ENCODE measurements at regions not wholly inside any gene's neighbourhood (a gene's known extent, or its start where the extent isn't known, plus 50 kb on each side); places are given as distances from the start of the nearest gene placed in this dataset.

DNA sequence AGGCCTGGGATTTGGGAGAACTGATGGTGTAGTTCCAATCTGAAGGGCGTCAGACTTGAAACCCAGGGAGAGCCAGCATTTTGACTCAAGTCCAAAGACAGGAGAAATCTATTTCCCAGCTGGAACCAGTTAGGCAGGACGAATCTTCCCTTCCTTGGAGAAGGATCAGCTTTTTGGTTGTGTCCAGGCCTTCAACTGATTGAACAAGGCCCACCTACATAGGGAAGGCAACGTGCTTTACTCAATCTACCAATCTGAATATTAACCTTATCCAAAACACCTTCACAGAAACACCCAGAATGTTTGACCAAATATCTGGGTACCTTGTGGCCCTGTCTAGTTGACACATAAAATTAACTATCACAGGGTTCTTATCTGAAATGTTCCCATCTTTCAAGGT lies 221.9 kb upstream of the DLGAP1 start:
- H4K8ac ChIP-seq (ENCODE audit: low read length), result no peak overlapping the region
- H3K79me1 ChIP-seq (replicated peaks; ENCODE audit: low read length, poor library complexity, severe bottlenecking), result no peaks in the 10 kb centered on the region
- H3K23ac ChIP-seq (ENCODE audit: low read length in 2 of 2), result no peak overlapping the region
- WGBS, result 48% methylated on average over 3 of the region's 3 CpGs
- H3K4me2 ChIP-seq (ENCODE audit: low read length, poor library complexity, severe bottlenecking), result no peak overlapping the region
- no peak overlapping the region for H2AK5ac ChIP-seq (ENCODE audit: low read length, severe bottlenecking)
- no peaks in the 10 kb centered on the region for H3K27me3 ChIP-seq (ENCODE audit: control insufficient read depth in 1 of 2, insufficient read depth in 1 of 2, low read length in 2 of 2)
- H2BK12ac ChIP-seq (ENCODE audit: low read length in 2 of 2), result no peak overlapping the region
- H4K91ac ChIP-seq (ENCODE audit: low read length), result no peak overlapping the region
- H3K4me1 ChIP-seq (ENCODE audit: control insufficient read depth, insufficient read depth, low read depth, low read length), result no peaks in the 10 kb centered on the region
- H2BK120ac ChIP-seq (ENCODE audit: low read depth, low read length), result no peak overlapping the region
- DNase-seq, result no peak
- no peak overlapping the region for H3K18ac ChIP-seq (ENCODE audit: low read depth in 1 of 2, low read length in 2 of 2)
- no peak overlapping the region for H2BK5ac ChIP-seq (ENCODE audit: low read depth, low read length, poor library complexity, severe bottlenecking)
- H3K9ac ChIP-seq (ENCODE audit: low read length), result no peak overlapping the region
- H3K27ac ChIP-seq (ENCODE audit: low read length, poor library complexity, severe bottlenecking), result no peak overlapping the region
- H3K4ac ChIP-seq (ENCODE audit: low read depth in 1 of 2, low read length in 2 of 2), result no peak overlapping the region
- no peak overlapping the region for H2AFZ ChIP-seq (ENCODE audit: low read depth, low read length)
- peaks cover 17% of the 10 kb centered on the region for H3K9me3 ChIP-seq (ENCODE audit: control insufficient read depth, low read length)
- H3K36me3 ChIP-seq (ENCODE audit: control insufficient read depth in 1 of 2, insufficient read depth in 2 of 2, low read depth in 1 of 2, low read length in 2 of 2), result no peaks in the 10 kb centered on the region
- H3K14ac ChIP-seq (ENCODE audit: low read length in 2 of 2), result no peak overlapping the region
- H3K4me3 ChIP-seq (ENCODE audit: insufficient read depth in 1 of 2, low read depth in 1 of 2, low read length in 2 of 2), result no peak overlapping the region
- no peak overlapping the region for H2BK15ac ChIP-seq (ENCODE audit: low read depth, poor library complexity, severe bottlenecking)

DNA sequence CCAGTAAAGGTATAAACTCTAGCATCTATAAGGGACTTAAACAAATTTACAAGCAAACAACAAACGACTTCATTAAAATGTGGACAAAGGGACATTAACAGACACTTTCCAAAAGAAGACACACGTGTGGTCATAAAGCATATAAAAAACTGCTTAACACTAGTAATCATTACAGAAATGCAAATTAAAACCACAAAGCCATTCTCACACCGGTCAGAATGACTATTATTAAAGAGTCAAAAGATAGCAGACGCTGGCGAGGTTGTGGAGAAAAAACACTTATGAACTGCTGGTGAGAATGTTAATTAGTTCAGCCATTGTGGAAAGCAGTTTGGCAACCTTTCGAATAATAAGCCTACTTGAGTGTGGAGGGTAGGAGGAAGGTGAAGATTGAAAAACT lies 217.1 kb upstream of the DLGAP1 start:
- H3K18ac ChIP-seq (ENCODE audit: low read depth in 1 of 2, low read length in 2 of 2), result no peak overlapping the region
- 70% methylated on average over 6 of the region's 6 CpGs for WGBS
- H3K9ac ChIP-seq (ENCODE audit: low read length), result no peak overlapping the region
- H3K4me2 ChIP-seq (ENCODE audit: low read length, poor library complexity, severe bottlenecking), result no peak overlapping the region
- H3K27me3 ChIP-seq (ENCODE audit: control insufficient read depth in 1 of 2, insufficient read depth in 1 of 2, low read length in 2 of 2), result no peaks in the 10 kb centered on the region
- no peak overlapping the region for H4K91ac ChIP-seq (ENCODE audit: low read length)
- H3K4me3 ChIP-seq (ENCODE audit: insufficient read depth in 1 of 2, low read depth in 1 of 2, low read length in 2 of 2), result no peak overlapping the region
- no peak for DNase-seq
- peaks cover 50% of the 10 kb centered on the region for H3K9me3 ChIP-seq (ENCODE audit: control insufficient read depth, low read length)
- no peak overlapping the region for H2BK120ac ChIP-seq (ENCODE audit: low read depth, low read length)
- no peak overlapping the region for H2BK5ac ChIP-seq (ENCODE audit: low read depth, low read length, poor library complexity, severe bottlenecking)
- H4K8ac ChIP-seq (ENCODE audit: low read length), result no peak overlapping the region
- H3K14ac ChIP-seq (ENCODE audit: low read length in 2 of 2), result no peak overlapping the region
- H3K27ac ChIP-seq (ENCODE audit: low read length, poor library complexity, severe bottlenecking), result no peak overlapping the region
- no peaks in the 10 kb centered on the region for H3K36me3 ChIP-seq (ENCODE audit: control insufficient read depth in 1 of 2, insufficient read depth in 2 of 2, low read depth in 1 of 2, low read length in 2 of 2)
- H2BK12ac ChIP-seq (ENCODE audit: low read length in 2 of 2), result no peak overlapping the region
- no peak overlapping the region for H2BK15ac ChIP-seq (ENCODE audit: low read depth, poor library complexity, severe bottlenecking)
- H2AK5ac ChIP-seq (ENCODE audit: low read length, severe bottlenecking), result no peak overlapping the region
- no peak overlapping the region for H3K4ac ChIP-seq (ENCODE audit: low read depth in 1 of 2, low read length in 2 of 2)
- H3K79me1 ChIP-seq (replicated peaks; ENCODE audit: low read length, poor library complexity, severe bottlenecking), result no peaks in the 10 kb centered on the region
- H3K4me1 ChIP-seq (ENCODE audit: control insufficient read depth, insufficient read depth, low read depth, low read length), result no peaks in the 10 kb centered on the region
- no peak overlapping the region for H3K23ac ChIP-seq (ENCODE audit: low read length in 2 of 2)
- no peak overlapping the region for H2AFZ ChIP-seq (ENCODE audit: low read depth, low read length)

GRCh38 chr18:4658804-4659203 lies 203.7 kb upstream of the DLGAP1 start:
- Histone ChIP-seq H3K36me3 (ENCODE audit: control insufficient read depth in 1 of 2, insufficient read depth in 2 of 2, low read depth in 1 of 2, low read length in 2 of 2) (no peaks in the 10 kb centered on the region), H3K4me2 (ENCODE audit: low read length, poor library complexity, severe bottlenecking) (no peak overlapping the region), H3K79me1 (replicated peaks; ENCODE audit: low read length, poor library complexity, severe bottlenecking) (no peaks in the 10 kb centered on the region)

DNA sequence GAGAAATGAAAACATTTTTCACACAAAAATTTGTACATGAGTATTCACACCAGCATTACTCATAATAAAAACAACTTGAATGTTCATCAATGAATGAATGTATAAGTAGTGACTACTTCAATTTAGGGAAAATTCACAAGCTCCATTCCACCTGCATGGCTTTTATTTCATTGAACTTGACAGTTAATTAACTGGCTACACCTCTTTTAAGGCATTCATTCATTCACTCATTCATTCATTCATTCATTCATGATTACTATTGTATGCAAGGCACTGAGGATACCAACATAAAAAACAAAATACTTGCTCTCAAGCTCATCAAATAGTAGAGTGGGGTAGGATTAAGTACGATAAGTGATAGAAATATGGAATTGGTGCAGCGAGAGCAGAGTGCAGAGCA lies 198.3 kb upstream of the DLGAP1 start:
- peaks cover 12% of the 10 kb centered on the region for H3K9me3 ChIP-seq (ENCODE audit: control insufficient read depth, low read length)
- no peak overlapping the region for H4K91ac ChIP-seq (ENCODE audit: low read length)
- no peaks in the 10 kb centered on the region for H3K79me1 ChIP-seq (replicated peaks; ENCODE audit: low read length, poor library complexity, severe bottlenecking)
- H3K4me3 ChIP-seq (ENCODE audit: insufficient read depth in 1 of 2, low read depth in 1 of 2, low read length in 2 of 2), result no peak overlapping the region
- WGBS, result 83% methylated on average over 2 of the region's 2 CpGs
- no peaks in the 10 kb centered on the region for H3K4me1 ChIP-seq (ENCODE audit: control insufficient read depth, insufficient read depth, low read depth, low read length)
- no peak overlapping the region for H3K18ac ChIP-seq (ENCODE audit: low read depth in 1 of 2, low read length in 2 of 2)
- no peak overlapping the region for H4K8ac ChIP-seq (ENCODE audit: low read length)
- H3K23ac ChIP-seq (ENCODE audit: low read length in 2 of 2), result no peak overlapping the region
- H3K27ac ChIP-seq (ENCODE audit: low read length, poor library complexity, severe bottlenecking), result no peak overlapping the region
- no peak overlapping the region for H2AFZ ChIP-seq (ENCODE audit: low read depth, low read length)
- H3K14ac ChIP-seq (ENCODE audit: low read length in 2 of 2), result no peak overlapping the region
- H2BK5ac ChIP-seq (ENCODE audit: low read depth, low read length, poor library complexity, severe bottlenecking), result no peak overlapping the region
- no peaks in the 10 kb centered on the region for H3K36me3 ChIP-seq (ENCODE audit: control insufficient read depth in 1 of 2, insufficient read depth in 2 of 2, low read depth in 1 of 2, low read length in 2 of 2)
- H2AK5ac ChIP-seq (ENCODE audit: low read length, severe bottlenecking), result no peak overlapping the region
- no peak overlapping the region for H3K9ac ChIP-seq (ENCODE audit: low read length)
- DNase-seq, result no peak
- H3K4ac ChIP-seq (ENCODE audit: low read depth in 1 of 2, low read length in 2 of 2), result no peak overlapping the region
- no peak overlapping the region for H2BK12ac ChIP-seq (ENCODE audit: low read length in 2 of 2)
- H3K4me2 ChIP-seq (ENCODE audit: low read length, poor library complexity, severe bottlenecking), result no peak overlapping the region
- no peaks in the 10 kb centered on the region for H3K27me3 ChIP-seq (ENCODE audit: control insufficient read depth in 1 of 2, insufficient read depth in 1 of 2, low read length in 2 of 2)
- H2BK120ac ChIP-seq (ENCODE audit: low read depth, low read length), result no peak overlapping the region
- no peak overlapping the region for H2BK15ac ChIP-seq (ENCODE audit: low read depth, poor library complexity, severe bottlenecking)

More at GRCh38 chr18:4658804-4659203, 203.7 kb upstream of the DLGAP1 start:
- Histone ChIP-seq H2BK12ac (ENCODE audit: low read length in 2 of 2) (no peak overlapping the region), H3K27me3 (ENCODE audit: control insufficient read depth in 1 of 2, insufficient read depth in 1 of 2, low read length in 2 of 2) (no peaks in the 10 kb centered on the region), H3K14ac (ENCODE audit: low read length in 2 of 2) (no peak overlapping the region), H3K9ac (ENCODE audit: low read length) (no peak overlapping the region), H3K27ac (ENCODE audit: low read length, poor library complexity, severe bottlenecking) (no peak overlapping the region), H3K4me1 (ENCODE audit: control insufficient read depth, insufficient read depth, low read depth, low read length) (no peaks in the 10 kb centered on the region), H3K4ac (ENCODE audit: low read depth in 1 of 2, low read length in 2 of 2) (no peak overlapping the region), H3K9me3 (ENCODE audit: control insufficient read depth, low read length) (peaks cover 35% of the 10 kb centered on the region), H2AK5ac (ENCODE audit: low read length, severe bottlenecking) (no peak overlapping the region), H4K8ac (ENCODE audit: low read length) (no peak overlapping the region), H2BK120ac (ENCODE audit: low read depth, low read length) (no peak overlapping the region), H2BK5ac (ENCODE audit: low read depth, low read length, poor library complexity, severe bottlenecking) (no peak overlapping the region), H2AFZ (ENCODE audit: low read depth, low read length) (no peak overlapping the region), H3K23ac (ENCODE audit: low read length in 2 of 2) (no peak overlapping the region), H2BK15ac (ENCODE audit: low read depth, poor library complexity, severe bottlenecking) (no peak overlapping the region), H3K4me3 (ENCODE audit: insufficient read depth in 1 of 2, low read depth in 1 of 2, low read length in 2 of 2) (no peak overlapping the region), H4K91ac (ENCODE audit: low read length) (no peak overlapping the region), H3K18ac (ENCODE audit: low read depth in 1 of 2, low read length in 2 of 2) (no peak overlapping the region)
- DNase-seq, result no peak

Data from mesenchymal stem cell (in vitro differentiated cells and primary cell).